Occipital lobe (tissue), 2 donors: ENCODE measurements at regions not wholly inside any gene's neighbourhood (a gene's known extent, or its start where the extent isn't known, plus 50 kb on each side); places are given as distances from the start of the nearest gene placed in this dataset. TPM values are rescaled to one million over a fixed set of nuclear protein-coding genes. Genes with fewer than 3 reads are reported as not detected.

Source experiments
- DNase-seq: peaks from one replicate; lab custom pipeline; 2025; lab: John Stamatoyannopoulos, UW
- small RNA-seq: library from RNA; depleted of rRNA; stranded (forward); fragments of <200 nt; gene quantifications from one replicate; pipeline ENCODE3, GENCODE V24; 2014

GRCh38 chr2:33652830-33653229 is 53.7 kb upstream of the FAM98A start:
- DNase-seq, result no peak

- no peak for DNase-seq
Observed at GRCh38 chr2:33650171-33650570, 51.1 kb upstream of the FAM98A start.

Small RNAs in the stretch of these regions (small RNA-seq; reads per million reads assigned to genes)
- gene AC013442.1, result not detected
- gene AC083939.1, result not detected
- not detected for gene MIR548AD
- gene RNU6-1117P, result not detected
